Karpas-422 (cell line): ENCODE measurements at regions not wholly inside any gene's neighbourhood (a gene's known extent, or its start where the extent isn't known, plus 50 kb on each side); places are given as distances from the start of the nearest gene placed in this dataset.

ENCODE experiments used
- DNase-seq: peaks from one replicate; pipeline ENCODE4 v3.0.0-alpha.2; 2015
- H2AFZ ChIP-seq: fragments of 200-600 bp; sonication (generic); 2 replicates; pipeline ENCODE4 v1.6.1; 2014; ENCODE audit warnings: antibody characterized with exemption, low read length, mixed read lengths
- H3K27ac ChIP-seq: fragments of 200-600 bp; sonication (generic); 2 replicates; pipeline ENCODE4 v1.5.1; 2014; ENCODE audit warnings: mild to moderate bottlenecking, low read length, moderate library complexity
- H3K27me3 ChIP-seq: fragments of 200-600 bp; sonication (generic); 2 replicates; pipeline ENCODE4 v1.6.1; 2014; ENCODE audit warnings: low read length, mixed read lengths
- H3K36me3 ChIP-seq: fragments of 200-600 bp; sonication (generic); 2 replicates; pipeline ENCODE4 v1.6.1; 2014; ENCODE audit warnings: low read length, mixed read lengths; ENCODE audit not compliant: insufficient read depth
- H3K4me1 ChIP-seq: fragments of 200-600 bp; sonication (generic); 2 replicates; pipeline ENCODE4 v1.6.1; 2014; ENCODE audit warnings: mild to moderate bottlenecking, low read length, mixed read lengths
- H3K4me2 ChIP-seq: fragments of 200-600 bp; sonication (generic); 2 replicates; pipeline ENCODE4 v1.6.1; 2014; ENCODE audit warnings: low read length, low read depth, mild to moderate bottlenecking; ENCODE audit not compliant: poor library complexity, severe bottlenecking
- H3K4me3 ChIP-seq: fragments of 200-600 bp; sonication (generic); 2 replicates; pipeline ENCODE4 v1.5.1; 2014; ENCODE audit warnings: mild to moderate bottlenecking, antibody characterized with exemption, low read length, mixed read lengths
- H3K79me2 ChIP-seq: fragments of 200-600 bp; sonication (generic); 2 replicates; pipeline ENCODE4 v1.6.1; 2014; ENCODE audit warnings: mild to moderate bottlenecking, low read length, mixed read lengths
- H3K9ac ChIP-seq: fragments of 200-600 bp; sonication (generic); 2 replicates; pipeline ENCODE4 v1.6.0; 2014; ENCODE audit warnings: low read length
- H3K9me2 ChIP-seq: fragments of 200-600 bp; sonication (generic), shearing (Covaris generic); replicated peaks from 2 replicates; pipeline ENCODE4 v1.6.0; 2014; ENCODE audit warnings: mild to moderate bottlenecking, low read length, moderate library complexity; ENCODE audit not compliant: insufficient read depth
- H3K9me3 ChIP-seq: fragments of 300-700, 200-600 bp; sonication (generic); 2 replicates; pipeline ENCODE4 v1.6.1; 2014; ENCODE audit warnings: low read length, mixed read lengths
- H4K20me1 ChIP-seq: fragments of 200-600 bp; sonication (generic); 2 replicates; pipeline ENCODE4 v1.6.1; 2014; ENCODE audit warnings: mild to moderate bottlenecking, antibody characterized with exemption, low read length, low read depth; ENCODE audit not compliant: insufficient read depth

GRCh38 chr20:22928679-22929078, 106.4 kb upstream of the SSTR4 start:
- no peaks in the 10 kb centered on the region for H3K9me3 ChIP-seq
- no peak overlapping the region for H3K27ac ChIP-seq
- H3K4me2 ChIP-seq, result no peak overlapping the region
- no peaks in the 10 kb centered on the region for H4K20me1 ChIP-seq
- H3K9ac ChIP-seq, result no peak overlapping the region
- no peaks in the 10 kb centered on the region for H3K9me2 ChIP-seq
- no peaks in the 10 kb centered on the region for H3K4me1 ChIP-seq
- no peak for DNase-seq
- H3K27me3 ChIP-seq, result no peaks in the 10 kb centered on the region; the same call in 1 of the 2 replicates
- no peak overlapping the region for H2AFZ ChIP-seq
- no peak overlapping the region for H3K4me3 ChIP-seq
- no peaks in the 10 kb centered on the region for H3K79me2 ChIP-seq
- H3K36me3 ChIP-seq, result no peaks in the 10 kb centered on the region

- Histone ChIP-seq H3K4me2 (no peak overlapping the region), H3K79me2 (no peaks in the 10 kb centered on the region), H3K27me3 (no peaks in the 10 kb centered on the region; the same call in 1 of the 2 replicates), H3K36me3 (no peaks in the 10 kb centered on the region), H3K9me3 (no peaks in the 10 kb centered on the region), H2AFZ (no peak overlapping the region), H3K4me3 (no peak overlapping the region), H3K9ac (no peak overlapping the region), H4K20me1 (no peaks in the 10 kb centered on the region), H3K9me2 (no peaks in the 10 kb centered on the region), H3K27ac (no peak overlapping the region), H3K4me1 (no peaks in the 10 kb centered on the region)
- no peak for DNase-seq
These were observed 105.5 kb upstream of the SSTR4 start for GRCh38 chr20:22929661-22930060.

- Histone ChIP-seq H3K4me1 (no peaks in the 10 kb centered on the region), H2AFZ (no peak overlapping the region), H3K27me3 (no peaks in the 10 kb centered on the region; the same call in 1 of the 2 replicates), H3K4me3 (no peak overlapping the region), H3K4me2 (no peak overlapping the region), H3K9me3 (no peaks in the 10 kb centered on the region), H4K20me1 (no peaks in the 10 kb centered on the region), H3K79me2 (no peaks in the 10 kb centered on the region), H3K9ac (no peak overlapping the region), H3K9me2 (no peaks in the 10 kb centered on the region), H3K27ac (no peak overlapping the region), H3K36me3 (no peaks in the 10 kb centered on the region)
- DNase-seq, result no peak
These were observed 103.2 kb upstream of the SSTR4 start for GRCh38 chr20:22931653-22932608.

GRCh38 chr20:22939181-22939580, 95.9 kb upstream of the SSTR4 start:
- H3K4me2 ChIP-seq, result no peak overlapping the region
- no peaks in the 10 kb centered on the region for H3K27me3 ChIP-seq
- no peaks in the 10 kb centered on the region for H3K9me2 ChIP-seq
- no peaks in the 10 kb centered on the region for H4K20me1 ChIP-seq
- H3K36me3 ChIP-seq, result no peaks in the 10 kb centered on the region
- no peak for DNase-seq
- H3K9me3 ChIP-seq, result no peaks in the 10 kb centered on the region
- no peak overlapping the region for H3K9ac ChIP-seq
- no peak overlapping the region for H3K27ac ChIP-seq
- no peak overlapping the region for H3K4me3 ChIP-seq
- no peak overlapping the region for H2AFZ ChIP-seq
- no peaks in the 10 kb centered on the region for H3K79me2 ChIP-seq
- H3K4me1 ChIP-seq, result no peaks in the 10 kb centered on the region

- Histone ChIP-seq H3K9me2 (no peaks in the 10 kb centered on the region), H3K27ac (no peak overlapping the region), H4K20me1 (no peaks in the 10 kb centered on the region), H2AFZ (no peak overlapping the region), H3K9ac (no peak overlapping the region), H3K79me2 (no peaks in the 10 kb centered on the region), H3K36me3 (no peaks in the 10 kb centered on the region), H3K4me2 (no peak overlapping the region), H3K4me3 (no peak overlapping the region), H3K27me3 (no peaks in the 10 kb centered on the region), H3K4me1 (no peaks in the 10 kb centered on the region), H3K9me3 (no peaks in the 10 kb centered on the region)
- DNase-seq, result no peak
These were observed 94.8 kb upstream of the SSTR4 start for GRCh38 chr20:22940350-22940749.

- H3K27me3 ChIP-seq, result no peaks in the 10 kb centered on the region
- H3K27ac ChIP-seq, result no peak overlapping the region
- H3K36me3 ChIP-seq, result no peaks in the 10 kb centered on the region
- H3K79me2 ChIP-seq, result no peaks in the 10 kb centered on the region
- no peaks in the 10 kb centered on the region for H3K4me1 ChIP-seq
- DNase-seq, result no peak
- no peaks in the 10 kb centered on the region for H4K20me1 ChIP-seq
- no peak overlapping the region for H3K4me2 ChIP-seq
- H3K4me3 ChIP-seq, result no peak overlapping the region
- no peaks in the 10 kb centered on the region for H3K9me2 ChIP-seq
- no peak overlapping the region for H2AFZ ChIP-seq
- no peak overlapping the region for H3K9ac ChIP-seq
- no peaks in the 10 kb centered on the region for H3K9me3 ChIP-seq
These were observed 93.6 kb upstream of the SSTR4 start for GRCh38 chr20:22941550-22941949.

GRCh38 chr20:22942742-22943141, 92.4 kb upstream of the SSTR4 start:
- H2AFZ ChIP-seq, result no peak overlapping the region
- H3K4me1 ChIP-seq, result no peaks in the 10 kb centered on the region
- no peak overlapping the region for H3K9ac ChIP-seq
- H3K27ac ChIP-seq, result no peak overlapping the region
- H3K9me2 ChIP-seq, result no peaks in the 10 kb centered on the region
- no peaks in the 10 kb centered on the region for H3K36me3 ChIP-seq
- H3K79me2 ChIP-seq, result no peaks in the 10 kb centered on the region
- no peak overlapping the region for H3K4me3 ChIP-seq
- H3K4me2 ChIP-seq, result no peak overlapping the region
- no peaks in the 10 kb centered on the region for H3K27me3 ChIP-seq
- no peak for DNase-seq
- H4K20me1 ChIP-seq, result no peaks in the 10 kb centered on the region
- H3K9me3 ChIP-seq, result no peaks in the 10 kb centered on the region

- H3K4me2 ChIP-seq, result no peak overlapping the region
- no peaks in the 10 kb centered on the region for H3K27me3 ChIP-seq
- no peak overlapping the region for H3K4me3 ChIP-seq
- no peak overlapping the region for H3K27ac ChIP-seq
- DNase-seq, result no peak
- H3K79me2 ChIP-seq, result no peaks in the 10 kb centered on the region
- H3K9ac ChIP-seq, result no peak overlapping the region
- H3K4me1 ChIP-seq, result no peaks in the 10 kb centered on the region
- no peaks in the 10 kb centered on the region for H3K9me2 ChIP-seq
- no peaks in the 10 kb centered on the region for H3K9me3 ChIP-seq
- H3K36me3 ChIP-seq, result no peaks in the 10 kb centered on the region
- no peaks in the 10 kb centered on the region for H4K20me1 ChIP-seq
- no peak overlapping the region for H2AFZ ChIP-seq
These were observed 91.0 kb upstream of the SSTR4 start for GRCh38 chr20:22944062-22944461.
